Liver (tissue), 7 donors: ENCODE measurements at regions not wholly inside any gene's neighbourhood (a gene's known extent, or its start where the extent isn't known, plus 50 kb on each side); places are given as distances from the start of the nearest gene placed in this dataset.

Experiments
- DNase-seq: peaks from one replicate; pipeline ENCODE4 v3.0.0-alpha.2; 2017; ENCODE audit warnings: low spot score
- H3K27ac ChIP-seq, 2 donors: one replicate each; pipeline ENCODE4 v1.7.0; 2013; ENCODE audit warnings: inconsistent platforms in 2 of 2, low read length in 2 of 2, control low read depth in 1 of 2, low read depth in 1 of 2, mild to moderate bottlenecking in 1 of 2
- H3K27me3 ChIP-seq, 4 donors: one replicate each; pipeline versions ENCODE4 v1.6.1 to v1.7.0; 2013; ENCODE audit warnings: low read length in 3 of 4, inconsistent platforms in 1 of 4, mild to moderate bottlenecking in 1 of 4, moderate library complexity in 1 of 4; ENCODE audit not compliant: control insufficient read depth in 4 of 4, insufficient read depth in 4 of 4
- H3K36me3 ChIP-seq, 4 donors: one replicate each; pipeline versions ENCODE4 v1.6.1 to v1.7.0; 2013; ENCODE audit warnings: low read length in 3 of 4, mild to moderate bottlenecking in 3 of 4, low read depth in 1 of 4, moderate library complexity in 1 of 4; ENCODE audit not compliant: control insufficient read depth in 4 of 4, insufficient read depth in 3 of 4
- H3K4me1 ChIP-seq, 4 donors: one replicate each; pipeline versions ENCODE4 v1.6.1 to v1.7.0; 2013; ENCODE audit warnings: low read length in 3 of 4, mild to moderate bottlenecking in 3 of 4, moderate library complexity in 1 of 4; ENCODE audit not compliant: control insufficient read depth in 4 of 4, insufficient read depth in 4 of 4
- H3K4me3 ChIP-seq, 3 donors: one replicate each; pipeline versions ENCODE4 v1.6.1 to v1.7.0; 2013; ENCODE audit warnings: low read length in 3 of 3, control low read depth in 1 of 3, low read depth in 1 of 3, mild to moderate bottlenecking in 1 of 3
- H3K9ac ChIP-seq, 2 donors: one replicate each; pipeline ENCODE4 v1.7.0; 2013; ENCODE audit warnings: low read length in 2 of 2, mild to moderate bottlenecking in 2 of 2, moderate library complexity in 2 of 2, control low read depth in 1 of 2, low read depth in 1 of 2
- H3K9me3 ChIP-seq, 4 donors: one replicate each; pipeline versions ENCODE4 v1.6.1 to v1.7.0; 2013; ENCODE audit warnings: low read length in 3 of 4; ENCODE audit not compliant: control insufficient read depth in 4 of 4
- FOXA1 ChIP-seq: IDR thresholded peaks from 2 replicates; pipeline ENCODE4 v1.6.1; 2016; ENCODE audit warnings: antibody characterized with exemption
- GABPA ChIP-seq, 2 donors: IDR thresholded peaks in 1 of 2; conservative IDR thresholded peaks in 1 of 2; 2 replicates each; pipeline ENCODE4 v1.6.1; 2016; ENCODE audit warnings: antibody characterized with exemption in 2 of 2, mild to moderate bottlenecking in 1 of 2, moderate library complexity in 1 of 2
- HNF4A ChIP-seq, 2 donors: conservative IDR thresholded peaks; 2 replicates each; pipeline ENCODE4 v1.6.1; 2016; ENCODE audit warnings: antibody characterized with exemption in 2 of 2, mild to moderate bottlenecking in 2 of 2
- HNF4G ChIP-seq: IDR thresholded peaks from 2 replicates; pipeline ENCODE4 v1.6.1; 2016; ENCODE audit warnings: antibody characterized with exemption
- JUND ChIP-seq, 2 donors: IDR thresholded peaks; 2 replicates each; pipeline ENCODE4 v1.6.1; 2016; ENCODE audit warnings: antibody characterized with exemption in 2 of 2
- RAD21 ChIP-seq, 2 donors: IDR thresholded peaks; 2 replicates each; pipeline ENCODE4 v1.6.1; 2016; ENCODE audit warnings: antibody characterized with exemption in 2 of 2, mild to moderate bottlenecking in 2 of 2
- RXRA ChIP-seq, 2 donors: IDR thresholded peaks; 2 replicates each; pipeline ENCODE4 v1.6.1; 2017 to 2018; ENCODE audit warnings: antibody characterized with exemption in 2 of 2, mild to moderate bottlenecking in 1 of 2
- SP1 ChIP-seq: IDR thresholded peaks from 2 replicates; pipeline ENCODE4 v1.6.1; 2018; ENCODE audit warnings: antibody characterized with exemption, mild to moderate bottlenecking
- YY1 ChIP-seq: IDR thresholded peaks from 2 replicates; pipeline ENCODE4 v1.6.1; 2016; ENCODE audit warnings: antibody characterized with exemption, mild to moderate bottlenecking
- WGBS: extraction: QIAGEN DNeasy Blood & Tissue Kit; methylation state at CpG from one replicate; pipeline ENCODE4 v1.1.7; 2013; 5-methylcytosine and 5-hydroxymethylcytosine counted together
- TF ChIP-seq, protein P1 (sequence below): IDR thresholded peaks from 2 replicates; pipeline ENCODE4 v1.6.1; 2016; ENCODE audit warnings: antibody characterized with exemption
- TF ChIP-seq, protein P2 (sequence below): IDR thresholded peaks from 2 replicates; pipeline ENCODE4 v1.6.1; 2016; ENCODE audit warnings: antibody characterized with exemption, mild to moderate bottlenecking
- TF ChIP-seq, protein P3 (sequence below): IDR thresholded peaks from 2 replicates; pipeline ENCODE4 v1.6.1; 2016; ENCODE audit warnings: antibody characterized with exemption
- TF ChIP-seq, protein P4 (sequence below): IDR thresholded peaks from 2 replicates; pipeline ENCODE4 v1.6.1; 2016; ENCODE audit warnings: antibody characterized with exemption
- donor health status: healthy.
- donor health status: healthy.
- donor health status: healthy.
- donor health status: healthy.

DNA sequence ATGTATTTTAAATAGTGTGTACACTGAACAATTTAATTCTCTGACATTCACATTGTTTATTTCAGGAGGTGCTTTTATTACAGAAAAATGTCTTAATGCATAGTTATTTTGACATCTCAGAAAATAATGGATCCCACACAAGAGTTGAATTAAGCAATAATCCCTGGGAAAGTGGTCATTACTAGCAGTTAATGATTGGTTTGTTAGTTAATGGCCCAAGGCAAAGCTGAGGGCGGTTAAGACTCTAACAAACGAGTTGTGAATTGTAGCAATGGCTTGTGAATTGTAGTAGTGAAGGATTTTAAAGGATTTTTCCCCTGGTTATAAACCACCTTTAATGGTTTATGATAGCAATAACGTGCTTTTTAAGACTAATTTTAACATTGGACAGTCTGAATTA, 1316.0 kb upstream of the GJE1 start:
- no peak for TF ChIP-seq YY1
- TF ChIP-seq, protein P1, sequence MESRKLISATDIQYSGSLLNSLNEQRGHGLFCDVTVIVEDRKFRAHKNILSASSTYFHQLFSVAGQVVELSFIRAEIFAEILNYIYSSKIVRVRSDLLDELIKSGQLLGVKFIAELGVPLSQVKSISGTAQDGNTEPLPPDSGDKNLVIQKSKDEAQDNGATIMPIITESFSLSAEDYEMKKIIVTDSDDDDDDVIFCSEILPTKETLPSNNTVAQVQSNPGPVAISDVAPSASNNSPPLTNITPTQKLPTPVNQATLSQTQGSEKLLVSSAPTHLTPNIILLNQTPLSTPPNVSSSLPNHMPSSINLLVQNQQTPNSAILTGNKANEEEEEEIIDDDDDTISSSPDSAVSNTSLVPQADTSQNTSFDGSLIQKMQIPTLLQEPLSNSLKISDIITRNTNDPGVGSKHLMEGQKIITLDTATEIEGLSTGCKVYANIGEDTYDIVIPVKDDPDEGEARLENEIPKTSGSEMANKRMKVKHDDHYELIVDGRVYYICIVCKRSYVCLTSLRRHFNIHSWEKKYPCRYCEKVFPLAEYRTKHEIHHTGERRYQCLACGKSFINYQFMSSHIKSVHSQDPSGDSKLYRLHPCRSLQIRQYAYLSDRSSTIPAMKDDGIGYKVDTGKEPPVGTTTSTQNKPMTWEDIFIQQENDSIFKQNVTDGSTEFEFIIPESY: no peak
- no peak for TF ChIP-seq RAD21 (IDR thresholded peaks at IDR 0.05)
- TF ChIP-seq GABPA (IDR thresholded peaks at IDR 0.05 in 1 of 2, conservative IDR thresholded peaks at IDR 0.05 in 1 of 2): no peak
- TF ChIP-seq, protein P2, sequence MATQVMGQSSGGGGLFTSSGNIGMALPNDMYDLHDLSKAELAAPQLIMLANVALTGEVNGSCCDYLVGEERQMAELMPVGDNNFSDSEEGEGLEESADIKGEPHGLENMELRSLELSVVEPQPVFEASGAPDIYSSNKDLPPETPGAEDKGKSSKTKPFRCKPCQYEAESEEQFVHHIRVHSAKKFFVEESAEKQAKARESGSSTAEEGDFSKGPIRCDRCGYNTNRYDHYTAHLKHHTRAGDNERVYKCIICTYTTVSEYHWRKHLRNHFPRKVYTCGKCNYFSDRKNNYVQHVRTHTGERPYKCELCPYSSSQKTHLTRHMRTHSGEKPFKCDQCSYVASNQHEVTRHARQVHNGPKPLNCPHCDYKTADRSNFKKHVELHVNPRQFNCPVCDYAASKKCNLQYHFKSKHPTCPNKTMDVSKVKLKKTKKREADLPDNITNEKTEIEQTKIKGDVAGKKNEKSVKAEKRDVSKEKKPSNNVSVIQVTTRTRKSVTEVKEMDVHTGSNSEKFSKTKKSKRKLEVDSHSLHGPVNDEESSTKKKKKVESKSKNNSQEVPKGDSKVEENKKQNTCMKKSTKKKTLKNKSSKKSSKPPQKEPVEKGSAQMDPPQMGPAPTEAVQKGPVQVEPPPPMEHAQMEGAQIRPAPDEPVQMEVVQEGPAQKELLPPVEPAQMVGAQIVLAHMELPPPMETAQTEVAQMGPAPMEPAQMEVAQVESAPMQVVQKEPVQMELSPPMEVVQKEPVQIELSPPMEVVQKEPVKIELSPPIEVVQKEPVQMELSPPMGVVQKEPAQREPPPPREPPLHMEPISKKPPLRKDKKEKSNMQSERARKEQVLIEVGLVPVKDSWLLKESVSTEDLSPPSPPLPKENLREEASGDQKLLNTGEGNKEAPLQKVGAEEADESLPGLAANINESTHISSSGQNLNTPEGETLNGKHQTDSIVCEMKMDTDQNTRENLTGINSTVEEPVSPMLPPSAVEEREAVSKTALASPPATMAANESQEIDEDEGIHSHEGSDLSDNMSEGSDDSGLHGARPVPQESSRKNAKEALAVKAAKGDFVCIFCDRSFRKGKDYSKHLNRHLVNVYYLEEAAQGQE: no peak
- TF ChIP-seq SP1: no peak
- no peak for TF ChIP-seq HNF4A (conservative IDR thresholded peaks at IDR 0.05)
- TF ChIP-seq RXRA (IDR thresholded peaks at IDR 0.05): no peak
- no peak for TF ChIP-seq JUND (IDR thresholded peaks at IDR 0.05)
- TF ChIP-seq, protein P3, sequence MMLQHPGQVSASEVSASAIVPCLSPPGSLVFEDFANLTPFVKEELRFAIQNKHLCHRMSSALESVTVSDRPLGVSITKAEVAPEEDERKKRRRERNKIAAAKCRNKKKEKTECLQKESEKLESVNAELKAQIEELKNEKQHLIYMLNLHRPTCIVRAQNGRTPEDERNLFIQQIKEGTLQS: no peak
- no peak for TF ChIP-seq FOXA1
- TF ChIP-seq, protein P4, sequence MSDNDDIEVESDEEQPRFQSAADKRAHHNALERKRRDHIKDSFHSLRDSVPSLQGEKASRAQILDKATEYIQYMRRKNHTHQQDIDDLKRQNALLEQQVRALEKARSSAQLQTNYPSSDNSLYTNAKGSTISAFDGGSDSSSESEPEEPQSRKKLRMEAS: no peak
- H3K4me3 ChIP-seq: no peak overlapping the region
- H3K4me1 ChIP-seq: no peaks in the 10 kb centered on the region
- H3K9ac ChIP-seq: no peak overlapping the region
- H3K36me3 ChIP-seq: no peaks in the 10 kb centered on the region
- H3K27me3 ChIP-seq: no peaks in the 10 kb centered on the region
- WGBS: 71% methylated on average over 3 of the region's 3 CpGs
- no peaks in the 10 kb centered on the region for H3K9me3 ChIP-seq
- no peak for DNase-seq
- H3K27ac ChIP-seq: no peak overlapping the region

DNA sequence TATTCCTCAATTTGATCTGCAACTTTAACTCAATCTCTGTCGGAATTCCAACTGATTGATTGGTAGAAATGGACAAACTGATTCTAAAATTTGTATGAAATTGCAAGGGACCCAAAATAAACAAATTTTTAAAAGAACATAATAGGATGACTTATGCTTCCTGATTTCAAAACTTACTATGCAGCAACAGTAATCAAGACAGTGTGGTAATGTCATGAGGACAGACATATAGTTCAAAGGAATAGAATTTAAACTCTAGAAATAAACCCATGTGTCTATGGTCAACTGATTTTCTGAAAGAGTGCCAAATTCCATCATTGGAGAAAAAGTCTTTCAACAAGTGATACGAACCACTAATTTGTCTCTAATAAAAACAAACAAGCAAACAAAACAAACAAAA, 1320.1 kb upstream of the GJE1 start:
- TF ChIP-seq, protein P4: no peak
- TF ChIP-seq YY1: no peak
- no peak for TF ChIP-seq JUND (IDR thresholded peaks at IDR 0.05)
- no peak for TF ChIP-seq RXRA (IDR thresholded peaks at IDR 0.05)
- no peak for TF ChIP-seq HNF4G
- WGBS: 81% methylated on average over 2 of the region's 2 CpGs
- H3K27ac ChIP-seq: no peak overlapping the region

More for the DNA sequence above, 1320.1 kb upstream of the GJE1 start:
- H3K9ac ChIP-seq: no peak overlapping the region
- DNase-seq: no peak
- H3K36me3 ChIP-seq: no peaks in the 10 kb centered on the region
- no peak overlapping the region for H3K4me3 ChIP-seq
- no peaks in the 10 kb centered on the region for H3K9me3 ChIP-seq
- no peaks in the 10 kb centered on the region for H3K4me1 ChIP-seq
- no peaks in the 10 kb centered on the region for H3K27me3 ChIP-seq
